Dermis microvascular lymphatic vessel endothelial cell (primary cell): ENCODE measurements at regions not wholly inside any gene's neighbourhood (a gene's known extent, or its start where the extent isn't known, plus 50 kb on each side); places are given as distances from the start of the nearest gene placed in this dataset.
"Not testable (repeated sequence)": the region's sequence is repeated elsewhere in the genome, so short reads cannot be mapped to it uniquely, and the experiment has no call there.

Source experiments
- DNase-seq, 2 donors: peaks; one replicate each; pipeline versions ENCODE4 v3.0.0 to v3.0.0-alpha.2; 2010; ENCODE audit warnings: low read depth in 2 of 2

- DNase-seq, result no peak
Measured at GRCh38 chr11:98495601-98496000, 525.1 kb upstream of the CNTN5 start.

GRCh38 chr11:98507208-98507607, 513.5 kb upstream of the CNTN5 start:
- no peak for DNase-seq

DNA sequence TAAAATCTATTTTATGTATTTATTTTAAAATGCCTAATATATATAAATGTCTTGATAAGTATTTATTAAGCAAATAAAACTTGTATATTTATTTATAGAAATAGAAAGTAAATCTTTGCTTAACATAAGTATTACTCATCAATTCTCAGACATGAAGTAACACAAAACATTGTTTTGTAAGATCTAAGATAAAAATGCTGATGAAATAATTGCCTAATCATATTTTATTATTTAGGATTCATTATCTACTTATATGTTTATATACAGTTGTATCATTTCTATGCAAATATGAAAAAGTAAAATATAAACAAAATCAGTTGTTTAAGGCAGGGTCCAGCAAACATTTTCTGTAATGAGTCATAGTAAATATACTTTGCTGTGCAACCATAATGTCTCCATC, 507.8 kb upstream of the CNTN5 start:
- no peak for DNase-seq

DNA sequence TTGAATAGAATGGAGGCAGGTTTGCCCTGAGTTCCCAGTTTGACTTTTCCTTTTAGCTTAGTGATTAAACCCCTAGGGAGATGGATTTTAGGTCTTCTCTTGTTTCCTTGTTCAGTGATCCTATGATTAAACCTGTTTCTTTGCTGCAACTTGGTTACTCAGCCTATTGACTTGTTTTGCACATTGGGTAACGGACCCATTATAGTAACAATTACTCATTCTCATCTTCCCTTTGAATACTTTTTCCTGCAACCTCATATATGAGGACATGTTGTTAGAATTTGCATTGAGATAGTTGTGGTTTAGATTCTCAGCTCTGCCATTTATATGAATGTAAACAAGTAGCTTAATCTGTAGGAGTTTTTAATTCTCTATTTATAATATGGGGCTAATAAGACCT, 489.2 kb upstream of the CNTN5 start:
- DNase-seq, result no peak

DNA sequence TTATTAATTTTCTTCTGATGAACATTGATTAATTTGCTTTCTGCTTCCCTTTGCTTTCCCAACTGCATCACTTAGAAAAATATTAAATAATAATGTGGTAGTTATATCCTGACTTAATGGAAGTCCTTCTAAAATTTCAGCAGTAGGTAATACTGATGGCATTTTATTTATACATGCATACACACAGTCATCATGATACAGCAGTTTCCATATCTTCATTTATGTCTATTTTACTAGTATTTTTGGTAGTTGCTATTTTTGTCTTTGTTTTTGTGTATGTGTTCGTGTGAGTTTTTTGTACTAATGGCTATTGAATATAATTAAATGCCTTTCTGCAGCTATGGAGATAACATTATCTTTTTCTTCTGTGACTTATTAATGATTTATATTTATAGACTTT, 484.7 kb upstream of the CNTN5 start:
- DNase-seq, result no peak

DNA sequence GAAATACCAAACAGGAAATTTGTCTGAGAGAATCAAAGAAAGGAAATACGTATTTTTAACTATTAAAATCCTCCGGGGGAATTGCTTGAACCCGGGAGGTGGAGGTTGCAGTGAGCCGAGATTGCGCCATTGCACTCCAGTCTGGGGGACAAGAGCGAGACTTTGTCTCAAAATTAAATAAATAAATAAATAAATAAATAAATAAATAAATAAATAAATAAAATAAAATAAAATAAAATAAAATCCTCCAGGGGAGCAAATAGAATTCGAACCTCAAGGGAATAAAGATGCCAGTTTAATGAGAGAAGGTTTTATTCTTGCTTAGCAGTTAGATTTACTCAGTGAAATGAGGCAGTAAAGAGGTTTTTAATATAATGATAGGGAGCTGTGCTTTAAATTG, 482.4 kb upstream of the CNTN5 start:
- not testable (repeated sequence) for DNase-seq

DNA sequence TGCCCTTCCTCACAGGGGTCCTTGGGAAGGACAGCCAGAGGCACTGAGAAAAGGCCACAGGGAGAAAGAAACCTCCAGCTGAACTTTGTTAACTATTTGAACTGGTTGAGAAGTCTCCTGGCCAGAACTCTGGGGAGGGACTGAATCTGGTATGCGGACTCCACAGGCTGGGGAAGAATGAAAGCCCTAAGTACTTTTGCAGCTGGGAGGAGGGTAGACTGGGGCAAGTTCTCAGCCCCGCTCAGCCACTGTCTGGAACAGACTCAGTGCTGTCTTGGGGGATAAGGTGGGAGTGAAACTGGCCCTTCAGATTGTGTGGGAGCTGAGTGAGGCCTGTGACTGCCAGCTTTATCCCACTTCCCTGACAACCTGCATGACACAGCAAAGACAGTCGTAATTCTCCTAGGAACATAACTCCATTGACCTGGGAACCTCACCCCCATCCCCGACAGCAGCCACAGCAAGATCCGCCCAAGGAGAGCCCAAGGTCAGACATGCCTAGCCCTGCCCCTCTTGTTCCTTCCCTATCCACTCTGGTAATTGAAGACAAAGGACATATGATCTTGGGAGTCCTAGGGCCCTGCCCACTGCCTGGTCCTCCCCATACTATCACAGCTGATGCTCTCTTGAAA, 475.1 kb upstream of the CNTN5 start:
- no peak for DNase-seq

DNA sequence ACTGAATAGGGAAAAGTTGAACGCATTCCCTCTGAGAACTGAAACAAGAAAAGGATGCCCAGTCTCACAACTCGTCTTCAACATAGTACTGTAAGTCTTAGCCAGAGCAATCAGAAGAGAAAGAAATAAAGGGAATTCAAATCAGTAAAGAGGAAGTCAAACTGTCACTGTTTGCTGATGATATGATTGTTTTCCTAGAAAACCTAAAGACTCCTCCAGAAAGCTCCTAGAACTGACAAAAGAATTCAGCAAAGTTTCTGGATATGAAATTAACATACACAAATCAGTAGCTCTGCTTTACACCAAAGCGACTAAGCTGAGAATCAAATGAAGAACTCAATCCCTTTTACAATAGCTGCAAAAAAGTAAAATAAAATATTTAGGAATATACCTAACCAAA, 471.2 kb upstream of the CNTN5 start:
- no peak for DNase-seq

GRCh38 chr11:98559961-98560360, 460.8 kb upstream of the CNTN5 start:
- no peak for DNase-seq

GRCh38 chr11:98561252-98561651, 459.5 kb upstream of the CNTN5 start:
- DNase-seq, result no peak

DNA sequence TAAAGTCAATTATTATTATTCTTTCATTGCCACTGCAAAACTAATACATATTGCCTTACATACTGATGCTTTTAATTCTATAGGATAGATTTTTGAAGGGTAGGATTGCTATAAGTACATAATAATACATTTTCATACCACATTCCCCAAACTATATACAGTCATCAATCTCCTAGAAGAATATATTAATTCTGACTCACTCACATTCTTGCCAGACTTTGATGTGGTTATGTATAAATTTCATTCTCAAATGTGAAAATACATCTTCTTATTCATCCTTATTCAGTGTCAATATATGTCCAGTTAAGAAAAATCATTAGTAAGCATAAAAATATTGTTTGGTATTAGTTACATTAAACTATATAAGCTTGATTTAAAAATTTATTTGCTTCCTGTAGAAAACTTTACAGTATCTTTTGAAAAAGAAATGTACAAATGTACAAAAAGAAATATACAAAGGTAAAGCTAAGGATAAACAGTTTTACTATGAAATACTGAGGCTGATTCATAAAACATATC, 458.8 kb upstream of the CNTN5 start:
- no peak for DNase-seq

- DNase-seq, result no peak
Measured at GRCh38 chr11:98564233-98564632, 456.5 kb upstream of the CNTN5 start.

- DNase-seq, result no peak
Measured at GRCh38 chr11:98564881-98565280, 455.9 kb upstream of the CNTN5 start.

DNA sequence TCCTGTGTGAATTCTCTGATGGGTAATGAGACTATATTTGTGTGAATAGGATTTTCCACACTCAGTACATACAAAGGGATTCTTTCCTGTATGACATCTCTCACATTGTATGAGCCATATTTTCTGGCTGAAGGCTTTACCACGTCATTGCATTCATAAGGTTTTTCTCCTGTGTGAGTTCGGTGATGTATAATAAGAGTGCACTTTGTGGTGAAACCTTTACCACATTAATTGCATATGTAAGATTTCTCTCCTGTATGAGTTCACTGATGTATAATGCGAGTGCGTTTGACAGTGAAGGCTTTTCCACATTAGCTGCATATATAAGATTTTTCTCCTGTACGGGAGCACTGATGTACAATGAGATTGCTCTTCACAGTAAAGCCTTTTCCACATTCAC, 455.4 kb upstream of the CNTN5 start:
- no peak for DNase-seq

DNA sequence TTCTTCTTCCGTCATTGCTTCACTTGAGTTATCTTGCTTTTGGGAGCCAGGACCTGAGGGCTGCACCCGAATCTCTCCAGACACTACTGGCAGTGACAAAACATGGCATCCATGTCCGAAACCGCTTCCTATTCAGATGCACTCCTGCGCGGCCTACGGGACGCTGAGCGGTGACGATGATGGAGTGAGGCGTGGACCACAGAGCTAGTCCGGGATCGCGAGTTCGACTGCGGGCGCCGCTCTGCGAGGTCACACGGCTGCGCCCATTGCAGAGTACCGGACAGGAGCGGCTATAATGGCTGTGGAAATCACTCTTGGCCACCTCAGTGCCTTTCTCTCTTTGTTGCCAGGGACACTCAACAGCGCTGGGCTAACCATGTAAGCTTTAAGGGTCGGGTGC, 453.8 kb upstream of the CNTN5 start:
- DNase-seq, result no peak

- no peak for DNase-seq
Measured at GRCh38 chr11:98568013-98568412, 452.7 kb upstream of the CNTN5 start.

GRCh38 chr11:98572941-98573340, 447.8 kb upstream of the CNTN5 start:
- DNase-seq, result no peak

DNA sequence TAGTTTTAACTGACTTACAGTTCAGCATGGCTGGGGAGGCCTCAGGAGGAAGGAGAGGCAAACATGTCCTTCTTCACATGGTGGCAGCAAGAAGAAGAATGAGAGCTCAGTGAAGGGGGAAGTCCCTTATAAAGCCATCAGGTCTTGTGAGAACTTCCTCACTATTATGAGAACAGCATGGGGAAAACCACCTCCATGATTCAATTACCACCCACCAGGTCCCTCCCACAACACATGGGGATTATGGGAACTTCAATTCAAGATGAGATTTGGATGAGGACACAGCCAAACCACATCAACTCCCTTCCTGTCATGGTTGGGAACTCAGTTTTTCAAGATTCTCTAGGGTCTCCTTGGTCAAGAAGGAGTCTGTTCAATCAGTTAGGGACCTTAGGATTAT, 432.9 kb upstream of the CNTN5 start:
- no peak for DNase-seq

- DNase-seq, result no peak
Measured at GRCh38 chr11:98589967-98590366, 430.8 kb upstream of the CNTN5 start.

DNA sequence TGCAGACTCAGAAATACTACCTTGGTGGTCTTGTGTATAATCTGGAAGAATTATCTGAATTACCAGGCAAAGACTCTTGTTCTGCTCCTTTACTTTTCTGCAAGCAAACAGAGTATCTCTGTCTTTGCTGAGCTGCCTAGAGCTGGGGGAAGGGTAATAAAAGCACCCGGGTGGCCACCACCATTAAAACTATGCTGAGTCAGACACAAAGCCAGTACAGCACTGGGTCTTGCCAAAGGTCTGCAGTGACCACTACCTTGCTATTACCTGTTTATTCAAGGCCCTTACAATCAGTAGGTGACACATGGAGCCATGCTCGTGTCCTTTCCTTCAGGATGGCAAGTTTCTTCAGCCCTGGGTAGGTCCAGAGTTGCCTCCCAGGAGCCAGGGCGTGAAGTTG, 420.6 kb upstream of the CNTN5 start:
- DNase-seq, result no peak

DNA sequence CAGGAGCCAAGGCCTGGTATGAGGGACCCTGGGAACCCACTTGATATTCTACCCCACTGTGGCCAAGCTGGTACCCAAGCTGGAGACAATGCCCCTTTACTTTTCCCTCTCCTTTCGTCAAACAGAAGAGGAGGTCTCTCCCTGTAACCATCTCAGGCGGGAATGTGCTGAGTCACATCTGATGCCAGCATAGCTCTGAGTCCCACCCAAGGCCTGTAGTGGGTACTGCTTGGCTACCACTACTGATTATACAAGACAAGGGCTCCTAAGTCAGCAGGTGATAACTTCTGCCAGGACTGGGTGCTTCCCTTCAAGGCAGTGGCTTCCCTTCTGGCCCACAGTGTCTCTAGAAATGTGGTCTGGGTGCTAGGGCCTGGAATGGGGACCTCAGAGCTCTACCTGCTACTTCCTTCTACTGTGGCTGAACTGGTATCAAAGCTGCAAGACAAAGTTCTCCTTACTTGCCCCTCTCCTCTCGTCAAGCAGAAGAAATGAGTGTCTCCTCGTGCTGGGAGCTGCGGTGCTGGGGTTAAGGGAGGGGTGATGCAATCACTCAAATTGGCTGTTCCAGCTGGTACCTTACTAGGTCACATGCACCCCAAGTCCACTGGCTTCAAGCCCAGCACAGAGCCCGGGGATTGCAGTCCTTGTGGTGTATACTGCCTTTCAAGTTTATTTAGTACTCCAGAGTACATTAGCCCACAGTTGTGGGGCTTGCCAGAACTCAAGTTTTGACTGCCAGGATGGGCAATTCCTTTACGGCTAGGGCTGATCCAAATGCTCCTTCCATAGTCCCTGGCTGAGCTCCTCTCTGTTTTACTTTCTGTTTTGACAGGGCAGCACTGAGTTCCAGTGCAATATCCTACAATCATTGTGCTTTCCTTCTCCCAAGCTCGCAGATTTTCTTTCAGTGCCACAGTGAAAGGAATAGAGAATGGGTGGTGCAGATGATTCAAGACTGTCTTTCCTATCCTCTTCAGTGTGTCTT, 419.7 kb upstream of the CNTN5 start:
- DNase-seq, result no peak

GRCh38 chr11:98616098-98616655, 404.6 kb upstream of the CNTN5 start:
- no peak for DNase-seq

DNA sequence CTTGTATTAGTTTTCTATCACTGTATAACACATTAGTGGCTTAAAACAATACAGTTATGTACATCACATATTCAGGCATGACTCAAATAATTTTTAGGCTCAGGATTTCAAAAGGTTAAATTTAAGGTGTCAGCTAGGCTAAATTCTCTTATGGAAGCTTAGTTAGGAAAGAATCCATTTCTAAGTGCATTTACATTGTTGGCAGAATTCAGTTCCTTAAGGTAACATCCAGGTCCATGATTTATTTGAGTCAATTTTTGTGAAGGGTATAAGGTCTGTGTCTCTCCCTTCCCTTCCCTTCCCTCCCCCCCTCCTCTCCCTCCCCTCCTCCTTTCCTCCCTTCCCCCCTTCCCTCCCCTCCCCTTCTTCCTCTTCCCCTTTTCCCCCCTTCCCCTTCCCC, 399.0 kb upstream of the CNTN5 start:
- DNase-seq, result no peak
